ENCODE measurements at regions not wholly inside any gene's neighbourhood (a gene's known extent, or its start where the extent isn't known, plus 50 kb on each side); places are given as distances from the start of the nearest gene placed in this dataset.

GRCh38 chr5:92559331-92559730 lies 1021.7 kb downstream of the NR2F1-AS1 start:
- TF ChIP-seq CTCF (IDR thresholded peaks at IDR 0.05 in 2 of 3, conservative IDR thresholded peaks at IDR 0.05 in 1 of 3; ENCODE audit: control insufficient read depth in 2 of 3, extremely low read depth in 1 of 3, insufficient read depth in 1 of 3, low read depth in 3 of 3, low read length in 3 of 3), result no peak
- TF ChIP-seq RFX5 (IDR thresholded peaks at IDR 0.05; ENCODE audit: low read depth, low read length), result no peak
- no peak for TF ChIP-seq EZH2 (IDR thresholded peaks at IDR 0.05; ENCODE audit: borderline replicate concordance, control insufficient read depth, low read depth, low read length)
- no peak for TF ChIP-seq USF2 (IDR thresholded peaks at IDR 0.05; ENCODE audit: borderline replicate concordance, low read depth, low read length)
- TF ChIP-seq GABPA (IDR thresholded peaks at IDR 0.05; ENCODE audit: low read depth), result no peak
- no peak for TF ChIP-seq POLR2AphosphoS2 (IDR thresholded peaks at IDR 0.05; ENCODE audit: low read depth, low read length)
- TF ChIP-seq ZNF274 (IDR thresholded peaks at IDR 0.05; ENCODE audit: insufficient read depth, insufficient read length), result no peak
- TF ChIP-seq JUND (IDR thresholded peaks at IDR 0.05; ENCODE audit: low read depth, low read length), result no peak

Data from GM12878 (cell line).